GM12864 (cell line): ENCODE measurements at regions not wholly inside any gene's neighbourhood (a gene's known extent, or its start where the extent isn't known, plus 50 kb on each side); places are given as distances from the start of the nearest gene placed in this dataset.

ENCODE experiments used
- DNase-seq: peaks from one replicate; pipeline ENCODE4 v3.0.0-alpha.2; 2011; ENCODE audit warnings: low read depth
- H3K4me3 ChIP-seq: 2 replicates; pipeline ENCODE4 v1.5.1; 2011; ENCODE audit warnings: mild to moderate bottlenecking, low read depth, low read length, control low read depth
- CTCF ChIP-seq: IDR thresholded peaks from 2 replicates; pipeline ENCODE4 v1.5.1; 2011; ENCODE audit warnings: low read depth, mild to moderate bottlenecking, moderate library complexity, low read length, control low read depth, inconsistent platforms; ENCODE audit errors: missing control alignments

DNA sequence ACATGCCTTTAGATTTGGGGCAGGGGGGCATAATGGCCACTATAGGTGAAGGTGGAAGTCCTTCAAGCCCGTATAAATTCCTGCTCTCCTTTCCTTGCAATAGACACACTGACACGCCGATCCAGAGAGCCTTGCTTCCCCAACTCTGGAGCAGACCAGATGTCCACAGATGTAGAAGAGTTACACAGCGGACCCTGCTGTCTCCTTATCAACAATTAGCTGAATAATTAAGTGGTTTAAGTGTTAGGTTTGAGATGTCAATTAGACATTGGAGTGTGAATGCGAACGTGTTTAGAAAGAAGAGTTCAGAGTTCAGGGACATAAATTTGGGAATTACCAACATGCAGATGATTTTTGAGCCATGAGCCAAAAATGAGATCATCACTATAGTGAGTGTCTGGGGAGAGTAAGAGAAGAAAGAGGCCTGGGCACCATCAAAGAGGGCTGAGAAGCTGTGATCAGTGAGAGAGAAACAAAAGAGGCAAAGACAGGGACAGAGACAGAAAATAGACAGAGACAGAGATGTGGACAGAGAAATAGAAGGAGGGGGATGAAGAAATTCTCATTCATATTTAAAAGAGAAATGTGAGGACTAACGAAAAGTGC is 734.4 kb upstream of the ADAMTS16 start:
- TF ChIP-seq CTCF = no peak
- no peak overlapping the region for H3K4me3 ChIP-seq
- no peak for DNase-seq

GRCh38 chr5:4410151-4410550 is 730.0 kb upstream of the ADAMTS16 start:
- DNase-seq = no peak
- no peak for TF ChIP-seq CTCF
- no peak overlapping the region for H3K4me3 ChIP-seq

GRCh38 chr5:4411664-4412063 is 728.5 kb upstream of the ADAMTS16 start:
- no peak overlapping the region for H3K4me3 ChIP-seq
- DNase-seq = no peak
- TF ChIP-seq CTCF = no peak

DNA sequence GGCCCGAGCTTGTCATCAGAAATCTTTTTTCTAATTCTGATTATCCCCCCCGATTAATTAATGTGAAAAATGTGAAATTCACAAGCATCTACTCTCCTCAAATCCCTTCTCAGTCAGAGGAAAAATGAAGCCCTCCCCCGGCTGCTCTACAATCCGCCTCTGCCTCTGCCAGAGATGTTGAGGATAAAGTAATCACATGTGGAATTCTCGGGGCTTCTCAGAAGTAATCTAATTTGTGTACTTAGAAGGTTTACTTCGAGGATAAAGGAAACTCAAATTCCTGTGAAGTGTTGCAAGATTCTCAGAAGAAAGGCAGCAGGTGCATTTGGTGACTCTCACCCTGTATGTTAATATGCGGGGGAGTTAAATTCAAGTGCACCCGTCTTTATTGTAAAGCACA is 726.1 kb upstream of the ADAMTS16 start:
- no peak overlapping the region for H3K4me3 ChIP-seq
- DNase-seq = no peak
- TF ChIP-seq CTCF = no peak

- no peak for DNase-seq
These were observed 722.0 kb upstream of the ADAMTS16 start for GRCh38 chr5:4418084-4418483.

DNA sequence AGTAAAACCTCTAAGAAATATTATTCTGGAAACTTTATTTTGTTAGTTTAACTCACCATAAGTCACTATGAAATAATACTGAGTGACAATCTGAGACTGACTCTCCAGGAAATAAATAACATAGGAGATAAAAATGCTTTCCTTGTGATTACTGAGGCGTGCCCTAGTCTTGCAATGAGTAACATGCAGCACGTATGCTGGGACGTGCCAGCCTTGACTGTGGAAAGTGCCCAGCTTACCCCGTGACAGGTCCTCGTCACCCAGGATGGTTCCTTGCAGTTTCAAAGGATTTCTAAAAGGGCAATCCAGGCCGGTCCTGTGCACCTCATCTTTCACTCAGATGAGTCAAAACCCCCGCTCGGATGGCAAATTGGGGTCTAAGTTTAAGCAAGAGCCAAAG is 720.8 kb upstream of the ADAMTS16 start:
- no peak for DNase-seq
- TF ChIP-seq CTCF = no peak
- H3K4me3 ChIP-seq = no peak overlapping the region

More at GRCh38 chr5:4418084-4418483, 722.0 kb upstream of the ADAMTS16 start:
- TF ChIP-seq CTCF = no peak
- no peak overlapping the region for H3K4me3 ChIP-seq

GRCh38 chr5:4420177-4420576 is 720.0 kb upstream of the ADAMTS16 start:
- DNase-seq = no peak
- TF ChIP-seq CTCF = no peak
- no peak overlapping the region for H3K4me3 ChIP-seq
